ENCODE measurements at regions not wholly inside any gene's neighbourhood (a gene's known extent, or its start where the extent isn't known, plus 50 kb on each side); places are given as distances from the start of the nearest gene placed in this dataset.

DNA sequence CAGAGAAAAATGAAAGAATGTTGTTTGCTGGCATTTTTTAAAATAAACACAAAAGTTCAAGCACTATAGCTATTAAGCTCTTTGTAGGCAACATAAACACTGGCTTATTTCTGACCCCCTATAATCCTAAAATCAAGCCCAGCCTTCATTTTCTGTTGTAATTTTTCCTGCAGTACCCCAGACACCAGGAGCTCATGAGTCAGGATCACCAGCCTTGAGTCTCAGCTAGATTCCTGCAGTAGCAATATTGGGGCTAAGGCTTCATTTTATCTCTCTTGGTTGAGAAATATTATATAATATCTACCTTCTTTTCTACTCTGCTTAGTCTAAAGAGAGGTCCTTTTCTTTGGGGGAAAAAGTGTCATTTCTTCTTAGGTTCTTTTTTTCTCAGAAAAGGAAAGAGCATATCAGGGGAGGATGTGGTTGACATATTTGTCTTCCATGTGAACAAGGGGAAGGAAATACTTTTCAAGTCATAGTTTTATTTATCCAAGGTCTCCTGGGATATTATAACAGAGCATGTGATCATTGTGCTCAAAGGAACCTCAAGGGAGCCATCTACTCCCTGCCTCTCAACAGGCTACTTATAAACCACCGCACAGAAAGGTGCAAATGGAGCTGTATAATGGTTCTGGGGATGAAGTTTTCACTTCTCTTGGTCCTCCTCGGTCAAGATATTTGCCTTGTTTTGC lies 678.3 kb upstream of the NR3C2 start:
- Mint-ChIP-seq H3K27ac (no peak overlapping the region), H3K4me3 (no peak overlapping the region), H3K9me3 (no peaks in the 10 kb centered on the region), H3K36me3 (ENCODE audit: low read depth) (no peaks in the 10 kb centered on the region), H3K4me1 (ENCODE audit: low read depth) (no peaks in the 10 kb centered on the region), H3K27me3 (peaks cover 3% of the 10 kb centered on the region)

DNA sequence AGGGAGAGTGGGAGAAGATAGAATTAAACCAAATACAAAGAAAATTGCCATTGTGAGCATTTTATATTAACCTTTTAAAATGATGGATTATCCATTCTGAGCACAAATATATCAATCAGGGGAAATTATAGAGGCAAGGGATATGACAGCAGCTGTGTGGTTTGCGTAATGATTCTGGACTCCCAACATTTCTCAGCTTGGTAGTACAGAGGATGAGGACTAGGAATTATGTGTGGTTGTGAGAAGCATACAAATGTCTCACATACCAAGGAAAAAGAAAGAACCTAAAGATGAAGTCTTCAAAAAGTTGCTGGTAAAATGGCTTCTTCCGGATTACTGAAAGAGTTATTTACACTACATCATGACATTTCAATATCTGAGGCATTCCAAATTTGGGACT lies 674.6 kb upstream of the NR3C2 start:
- Mint-ChIP-seq H3K4me1 (ENCODE audit: low read depth) (no peaks in the 10 kb centered on the region), H3K9me3 (no peaks in the 10 kb centered on the region), H3K36me3 (ENCODE audit: low read depth) (no peaks in the 10 kb centered on the region), H3K27ac (no peak overlapping the region), H3K4me3 (no peak overlapping the region), H3K27me3 (no peaks in the 10 kb centered on the region)

DNA sequence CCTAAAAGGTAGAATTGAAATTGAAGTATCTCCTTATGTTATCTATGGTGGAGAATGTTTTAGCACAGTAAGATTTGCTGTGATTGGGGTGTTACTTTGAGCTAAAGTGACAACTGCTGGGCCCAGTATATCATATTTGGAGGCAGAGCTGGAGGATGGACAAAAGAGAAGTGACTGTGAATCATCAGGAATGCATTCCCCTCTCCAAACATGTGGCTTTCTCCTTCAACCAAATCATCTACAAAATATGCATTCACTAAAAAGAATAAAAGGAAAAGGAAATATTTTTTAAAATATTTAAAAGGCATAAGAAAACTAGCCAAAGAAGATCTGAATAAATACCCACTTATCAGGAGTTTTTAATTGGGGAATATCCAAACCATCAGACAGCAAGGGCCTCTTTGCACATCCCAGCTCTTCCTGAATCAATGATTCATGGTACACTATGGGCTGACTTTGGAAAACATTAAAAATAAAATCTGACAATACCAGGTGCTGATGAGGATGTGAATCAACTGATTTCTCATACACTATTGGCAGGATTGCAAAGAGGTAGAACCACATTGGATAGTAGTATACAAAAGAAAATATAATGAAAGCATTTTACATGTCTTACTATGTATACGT lies 671.7 kb upstream of the NR3C2 start:
- Mint-ChIP-seq H3K4me3 (no peak overlapping the region), H3K4me1 (ENCODE audit: low read depth) (no peaks in the 10 kb centered on the region), H3K9me3 (no peaks in the 10 kb centered on the region), H3K27ac (no peak overlapping the region), H3K36me3 (ENCODE audit: low read depth) (no peaks in the 10 kb centered on the region), H3K27me3 (no peaks in the 10 kb centered on the region)

DNA sequence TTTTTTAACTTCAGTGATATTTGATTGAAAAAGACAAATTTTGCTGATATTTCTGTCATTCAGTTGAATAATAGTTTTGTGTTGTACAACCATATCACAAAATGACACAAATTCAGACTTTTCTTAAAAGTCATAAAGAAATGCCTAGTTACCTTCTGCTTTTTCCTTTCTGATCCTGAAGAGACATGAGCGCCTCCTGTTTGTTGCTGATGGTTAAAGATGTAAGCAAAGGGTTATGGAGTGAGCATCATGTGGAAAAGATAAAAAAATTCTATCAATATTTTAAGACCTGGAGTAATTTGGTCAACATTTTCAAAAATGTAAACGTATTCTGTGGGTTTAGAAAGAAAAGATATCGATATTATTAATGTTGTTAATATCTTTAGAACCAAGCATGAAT lies 669.9 kb upstream of the NR3C2 start:
- Mint-ChIP-seq H3K4me3 (no peak overlapping the region), H3K27me3 (no peaks in the 10 kb centered on the region), H3K27ac (no peak overlapping the region), H3K4me1 (ENCODE audit: low read depth) (no peaks in the 10 kb centered on the region), H3K36me3 (ENCODE audit: low read depth) (no peaks in the 10 kb centered on the region), H3K9me3 (no peaks in the 10 kb centered on the region)

DNA sequence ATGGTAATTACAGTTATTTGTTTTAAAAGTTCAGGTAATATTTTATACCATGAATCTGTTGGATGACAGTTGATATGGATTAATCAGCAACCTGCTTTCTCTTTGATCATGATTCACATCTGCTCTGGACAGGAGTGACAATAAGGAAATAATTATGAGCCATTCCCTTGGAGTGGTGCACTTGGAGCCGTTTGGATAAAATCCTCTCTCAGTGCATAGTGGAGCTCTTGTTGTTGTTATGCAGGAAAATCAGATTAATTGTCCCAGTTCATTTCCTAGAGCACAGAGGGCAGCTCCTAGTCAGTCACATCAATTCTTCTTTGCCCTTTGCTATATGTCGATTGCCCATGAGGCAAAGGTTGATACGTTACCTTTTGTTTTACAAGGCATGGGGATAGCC lies 668.3 kb upstream of the NR3C2 start:
- H3K36me3 Mint-ChIP-seq (ENCODE audit: low read depth) = no peaks in the 10 kb centered on the region
- H3K4me3 Mint-ChIP-seq = no peak overlapping the region
- H3K27me3 Mint-ChIP-seq = no peaks in the 10 kb centered on the region
- H3K27ac Mint-ChIP-seq = no peak overlapping the region
- H3K9me3 Mint-ChIP-seq = no peaks in the 10 kb centered on the region
- no peaks in the 10 kb centered on the region for H3K4me1 Mint-ChIP-seq (ENCODE audit: low read depth)

DNA sequence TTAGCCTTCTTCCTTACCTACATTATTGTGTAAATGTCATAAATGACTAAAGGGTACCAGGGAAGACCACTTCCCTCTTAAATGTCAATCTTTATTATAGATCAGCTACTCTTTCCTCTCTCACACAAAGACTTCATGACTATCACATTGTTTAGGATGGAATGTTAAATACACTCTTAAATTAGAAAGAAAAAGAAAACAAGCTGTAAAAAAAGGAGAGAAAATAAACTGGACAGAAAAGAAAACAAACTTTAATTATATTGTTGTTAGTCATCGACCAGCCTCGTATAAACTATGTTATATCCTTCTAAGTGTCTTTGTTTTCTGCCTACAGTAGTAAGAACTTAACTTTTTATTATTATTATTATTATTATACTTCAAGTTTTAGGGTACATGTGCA lies 666.4 kb upstream of the NR3C2 start:
- no peaks in the 10 kb centered on the region for H3K4me1 Mint-ChIP-seq (ENCODE audit: low read depth)
- no peak overlapping the region for H3K27ac Mint-ChIP-seq
- H3K9me3 Mint-ChIP-seq = no peaks in the 10 kb centered on the region
- H3K4me3 Mint-ChIP-seq = no peak overlapping the region
- no peaks in the 10 kb centered on the region for H3K36me3 Mint-ChIP-seq (ENCODE audit: low read depth)
- H3K27me3 Mint-ChIP-seq = no peaks in the 10 kb centered on the region

DNA sequence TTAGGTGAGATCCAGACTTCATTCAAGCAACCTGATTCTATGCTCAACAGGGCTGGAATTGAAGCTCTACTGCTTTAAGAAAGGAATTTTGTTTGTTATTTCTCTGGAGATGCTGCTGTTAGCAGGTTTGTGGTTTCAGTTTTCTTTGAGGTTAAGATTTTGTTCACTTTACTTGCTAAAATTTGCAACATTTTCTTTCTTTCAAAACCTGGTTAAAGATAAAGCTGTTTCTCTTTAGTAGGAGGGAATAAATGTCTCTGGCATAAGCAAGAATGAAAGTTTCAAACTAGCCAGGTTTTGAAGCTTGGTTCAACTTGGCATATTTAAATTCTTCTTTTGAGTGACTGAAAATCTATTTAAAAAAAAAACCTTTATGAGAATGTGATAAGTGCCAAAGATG lies 660.6 kb upstream of the NR3C2 start:
- Mint-ChIP-seq H3K9me3 (peaks cover 9% of the 10 kb centered on the region), H3K27ac (no peak overlapping the region), H3K36me3 (ENCODE audit: low read depth) (no peaks in the 10 kb centered on the region), H3K4me1 (ENCODE audit: low read depth) (no peaks in the 10 kb centered on the region), H3K27me3 (peaks cover 3% of the 10 kb centered on the region), H3K4me3 (no peak overlapping the region)

DNA sequence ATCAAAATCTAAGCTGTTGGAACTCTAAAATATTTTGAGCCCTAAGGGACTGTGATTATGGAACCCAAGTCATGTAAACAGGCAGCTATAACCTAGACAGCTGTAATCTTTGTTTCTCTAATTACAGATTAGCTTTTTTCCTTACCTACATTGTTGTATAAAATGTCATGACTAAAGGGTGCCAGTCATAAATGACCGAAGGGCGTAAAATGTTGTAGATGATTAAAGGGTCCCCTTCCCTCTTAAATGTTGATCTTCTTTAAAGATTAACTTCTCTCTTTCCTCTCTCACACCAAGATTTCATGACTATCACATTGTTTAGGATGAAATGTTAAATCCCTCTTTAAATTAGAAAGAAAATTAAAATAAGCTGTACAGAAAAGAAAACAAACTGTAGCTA lies 659.4 kb upstream of the NR3C2 start:
- Mint-ChIP-seq H3K27ac (no peak overlapping the region), H3K9me3 (peaks cover 9% of the 10 kb centered on the region), H3K36me3 (ENCODE audit: low read depth) (no peaks in the 10 kb centered on the region), H3K4me3 (no peak overlapping the region), H3K27me3 (peaks cover 3% of the 10 kb centered on the region), H3K4me1 (ENCODE audit: low read depth) (no peaks in the 10 kb centered on the region)

DNA sequence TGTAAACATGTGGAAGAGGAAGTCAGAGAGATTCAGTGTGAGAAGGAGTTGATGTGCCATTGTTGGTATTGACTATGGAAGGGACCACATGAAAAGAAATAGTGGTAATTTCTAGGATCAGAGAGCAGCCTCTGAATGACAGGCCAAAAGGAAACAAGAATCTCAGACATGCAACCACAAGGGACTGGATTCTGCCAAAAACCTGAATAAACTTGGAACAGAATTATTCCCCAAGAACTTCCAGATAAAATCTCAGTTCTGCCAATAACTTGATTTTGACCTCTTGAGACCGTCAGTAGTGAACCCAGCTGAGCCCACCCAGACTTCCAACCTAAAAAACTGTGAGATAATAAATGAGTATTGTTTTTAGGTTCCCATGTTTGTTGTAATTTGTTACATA lies 653.6 kb upstream of the NR3C2 start:
- no peaks in the 10 kb centered on the region for H3K27me3 Mint-ChIP-seq
- H3K4me1 Mint-ChIP-seq (ENCODE audit: low read depth) = no peaks in the 10 kb centered on the region
- H3K9me3 Mint-ChIP-seq = peaks cover 26% of the 10 kb centered on the region
- no peaks in the 10 kb centered on the region for H3K36me3 Mint-ChIP-seq (ENCODE audit: low read depth)
- no peak overlapping the region for H3K4me3 Mint-ChIP-seq
- H3K27ac Mint-ChIP-seq = no peak overlapping the region

DNA sequence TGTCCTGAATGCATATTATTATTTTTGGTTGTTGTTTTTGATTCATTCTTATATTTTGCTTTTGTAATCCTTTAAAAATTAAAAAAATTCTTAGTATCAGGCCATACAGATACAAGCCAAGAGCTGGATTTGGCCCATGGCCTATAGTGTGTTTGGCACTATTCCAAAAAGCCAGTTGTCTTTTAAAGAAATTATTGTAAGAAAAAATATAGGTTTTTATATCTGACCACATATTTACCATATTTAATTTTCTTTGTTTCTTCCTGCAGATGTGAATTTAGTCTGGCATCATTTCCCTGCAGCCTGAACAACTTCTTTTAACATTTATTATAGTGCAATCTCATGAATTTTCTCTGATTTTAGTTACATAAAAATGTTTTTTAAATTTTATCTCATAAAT lies 652.8 kb upstream of the NR3C2 start:
- peaks cover 26% of the 10 kb centered on the region for H3K9me3 Mint-ChIP-seq
- H3K4me3 Mint-ChIP-seq = no peak overlapping the region
- no peak overlapping the region for H3K27ac Mint-ChIP-seq
- H3K36me3 Mint-ChIP-seq (ENCODE audit: low read depth) = no peaks in the 10 kb centered on the region
- no peaks in the 10 kb centered on the region for H3K27me3 Mint-ChIP-seq
- no peaks in the 10 kb centered on the region for H3K4me1 Mint-ChIP-seq (ENCODE audit: low read depth)

DNA sequence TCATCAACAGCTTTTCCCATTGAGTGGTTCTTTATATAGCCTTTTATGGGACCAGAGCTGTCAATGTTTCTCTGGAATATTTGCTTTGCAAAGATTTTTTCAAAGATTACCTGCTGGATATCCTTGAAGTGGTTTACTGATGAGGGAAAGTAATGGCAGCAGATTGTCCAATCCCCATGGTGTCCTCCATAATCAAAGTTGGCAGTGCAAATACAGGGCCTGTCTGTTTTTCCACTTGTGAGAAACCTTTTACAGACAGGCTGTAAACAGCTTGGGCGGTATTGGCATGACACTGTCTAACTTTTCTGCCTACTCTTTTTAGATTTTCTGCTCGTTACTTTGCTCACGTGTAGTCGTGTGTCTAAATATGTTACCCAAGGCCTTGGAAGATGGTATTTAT lies 641.9 kb upstream of the NR3C2 start:
- Mint-ChIP-seq H3K9me3 (peaks cover 4% of the 10 kb centered on the region), H3K4me1 (ENCODE audit: low read depth) (no peaks in the 10 kb centered on the region), H3K36me3 (ENCODE audit: low read depth) (no peaks in the 10 kb centered on the region), H3K4me3 (no peak overlapping the region), H3K27me3 (no peaks in the 10 kb centered on the region), H3K27ac (no peak overlapping the region)

DNA sequence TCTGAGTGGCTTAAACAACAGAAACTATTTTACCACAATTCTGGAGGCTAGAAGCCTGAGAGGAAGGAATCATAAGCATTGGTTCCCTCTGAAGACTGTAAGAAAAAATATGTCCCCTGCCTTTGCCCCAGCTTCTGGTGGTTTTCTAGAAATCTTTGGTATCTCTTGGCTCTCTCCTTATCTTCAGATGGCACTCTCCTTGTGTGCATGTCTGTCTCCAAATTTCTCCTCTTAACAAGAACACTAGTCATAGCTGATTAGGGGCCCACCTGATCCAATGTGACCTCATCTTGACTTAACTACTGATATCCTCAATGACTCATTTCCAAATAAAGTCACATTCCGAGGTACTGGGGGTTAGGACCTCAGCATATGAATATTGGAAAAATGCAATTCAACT lies 635.0 kb upstream of the NR3C2 start:
- no peaks in the 10 kb centered on the region for H3K36me3 Mint-ChIP-seq (ENCODE audit: low read depth)
- no peak overlapping the region for H3K27ac Mint-ChIP-seq
- H3K4me1 Mint-ChIP-seq (ENCODE audit: low read depth) = no peaks in the 10 kb centered on the region
- peaks cover 3% of the 10 kb centered on the region for H3K27me3 Mint-ChIP-seq
- H3K4me3 Mint-ChIP-seq = no peak overlapping the region
- H3K9me3 Mint-ChIP-seq = peaks cover 12% of the 10 kb centered on the region

DNA sequence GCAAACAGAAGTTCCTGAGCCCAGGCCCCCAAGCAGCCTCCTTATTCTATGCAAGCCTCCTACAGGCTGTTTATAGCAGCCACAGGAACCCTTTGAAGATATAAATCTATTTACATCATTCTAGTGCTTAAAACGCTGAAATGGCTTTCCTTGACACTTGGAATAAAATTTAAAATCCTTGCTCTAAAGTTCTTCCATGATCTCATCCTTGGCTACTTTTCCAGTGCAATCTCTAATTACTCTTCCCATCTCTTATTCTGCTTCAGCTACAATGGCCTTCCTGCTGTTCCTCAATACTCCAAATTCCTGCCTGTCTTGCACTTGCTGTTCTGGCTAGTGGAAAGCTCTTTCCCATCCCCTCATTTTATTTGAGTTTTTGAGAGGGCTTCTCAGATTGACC lies 634.2 kb upstream of the NR3C2 start:
- H3K36me3 Mint-ChIP-seq (ENCODE audit: low read depth) = no peaks in the 10 kb centered on the region
- peaks cover 12% of the 10 kb centered on the region for H3K9me3 Mint-ChIP-seq
- H3K4me3 Mint-ChIP-seq = no peak overlapping the region
- H3K4me1 Mint-ChIP-seq (ENCODE audit: low read depth) = no peaks in the 10 kb centered on the region
- H3K27ac Mint-ChIP-seq = no peak overlapping the region
- peaks cover 3% of the 10 kb centered on the region for H3K27me3 Mint-ChIP-seq

DNA sequence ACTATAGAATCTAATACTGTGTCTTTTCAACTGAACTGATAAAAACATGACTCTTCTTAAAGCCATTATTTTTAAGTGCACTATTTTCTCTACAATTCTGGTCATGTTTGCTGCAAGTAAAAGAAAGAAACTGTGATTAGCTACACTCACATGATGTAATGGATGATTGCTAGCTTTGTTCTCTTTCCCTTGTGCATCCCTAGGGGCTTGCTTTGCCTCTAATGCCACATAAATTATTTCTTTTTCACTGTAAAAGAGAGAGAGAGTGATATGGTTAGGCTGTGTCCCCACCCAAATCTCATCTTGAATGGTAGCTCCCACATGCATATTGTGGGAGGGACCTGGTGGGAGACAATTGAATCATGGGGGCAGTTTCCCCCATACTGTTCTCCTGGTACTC lies 630.2 kb upstream of the NR3C2 start:
- H3K27me3 Mint-ChIP-seq = peaks cover 3% of the 10 kb centered on the region
- H3K27ac Mint-ChIP-seq = no peak overlapping the region
- no peaks in the 10 kb centered on the region for H3K36me3 Mint-ChIP-seq (ENCODE audit: low read depth)
- H3K9me3 Mint-ChIP-seq = peaks cover 16% of the 10 kb centered on the region
- no peaks in the 10 kb centered on the region for H3K4me1 Mint-ChIP-seq (ENCODE audit: low read depth)
- no peak overlapping the region for H3K4me3 Mint-ChIP-seq

DNA sequence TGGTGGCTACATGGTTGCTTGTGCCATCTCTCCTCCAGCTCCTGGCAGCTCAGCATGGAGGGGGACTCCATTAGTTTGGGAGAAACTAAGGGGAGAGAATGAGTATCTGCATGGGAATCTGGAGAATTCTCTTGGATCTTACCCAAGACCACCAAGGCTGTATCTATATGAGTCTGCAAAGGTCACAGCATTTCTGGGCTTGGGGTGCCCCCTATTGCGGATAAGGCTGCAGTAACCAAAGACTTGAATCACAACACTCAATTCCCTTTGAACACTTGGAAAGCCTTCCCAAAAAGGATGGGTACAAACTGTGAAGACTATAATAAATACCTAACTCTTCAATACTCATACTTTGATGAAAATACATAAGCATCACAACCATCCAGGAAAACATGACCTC lies 623.5 kb upstream of the NR3C2 start:
- Mint-ChIP-seq H3K4me3 (no peak overlapping the region), H3K36me3 (ENCODE audit: low read depth) (no peaks in the 10 kb centered on the region), H3K27ac (no peak overlapping the region), H3K27me3 (peaks cover 8% of the 10 kb centered on the region), H3K4me1 (ENCODE audit: low read depth) (no peaks in the 10 kb centered on the region), H3K9me3 (peaks cover 20% of the 10 kb centered on the region)

DNA sequence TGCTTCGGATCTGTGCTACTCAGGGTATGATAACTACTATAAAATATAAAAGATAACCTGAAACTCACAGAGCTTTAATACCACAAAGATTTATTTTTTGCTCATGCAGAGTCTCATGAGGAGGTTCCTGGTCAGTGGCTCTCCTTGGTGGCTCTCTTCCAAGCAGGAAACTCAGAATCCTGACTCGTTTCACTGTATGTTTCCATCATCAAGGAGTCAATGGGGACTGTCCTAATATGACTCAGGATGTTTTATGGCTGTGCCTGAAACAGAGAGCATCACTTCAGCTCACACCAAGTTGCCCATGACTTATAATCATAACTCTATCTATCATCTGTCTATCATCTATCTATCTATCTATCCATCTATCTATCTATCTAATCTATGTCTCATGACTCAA lies 620.8 kb upstream of the NR3C2 start:
- Mint-ChIP-seq H3K36me3 (ENCODE audit: low read depth) (no peaks in the 10 kb centered on the region), H3K27ac (no peak overlapping the region), H3K27me3 (peaks cover 11% of the 10 kb centered on the region), H3K4me1 (ENCODE audit: low read depth) (no peaks in the 10 kb centered on the region), H3K4me3 (no peak overlapping the region), H3K9me3 (peaks cover 16% of the 10 kb centered on the region)
